Prostate gland (tissue), 2 donors: ENCODE measurements at regions not wholly inside any gene's neighbourhood (a gene's known extent, or its start where the extent isn't known, plus 50 kb on each side); places are given as distances from the start of the nearest gene placed in this dataset.

Experiments
- POLR2A ChIP-seq: fragments of 450-650 bp; IDR thresholded peaks from one replicate; pipeline ENCODE4 v1.6.1; 2016; ENCODE audit warnings: antibody characterized with exemption, mild to moderate bottlenecking
- TF ChIP-seq, protein P1 (sequence below), 4 experiments: fragments of 200-600 bp in 2 of 4; fragments of 450-650 bp in 2 of 4; sonication (generic) in 2 of 4; IDR thresholded peaks; 1 replicate in 3 of 4; 2 replicates in 1 of 4; pipeline ENCODE4 v1.5.1; 2016 to 2019; ENCODE audit warnings: antibody characterized with exemption in 4 of 4, mild to moderate bottlenecking in 2 of 4, moderate library complexity in 2 of 4

DNA sequence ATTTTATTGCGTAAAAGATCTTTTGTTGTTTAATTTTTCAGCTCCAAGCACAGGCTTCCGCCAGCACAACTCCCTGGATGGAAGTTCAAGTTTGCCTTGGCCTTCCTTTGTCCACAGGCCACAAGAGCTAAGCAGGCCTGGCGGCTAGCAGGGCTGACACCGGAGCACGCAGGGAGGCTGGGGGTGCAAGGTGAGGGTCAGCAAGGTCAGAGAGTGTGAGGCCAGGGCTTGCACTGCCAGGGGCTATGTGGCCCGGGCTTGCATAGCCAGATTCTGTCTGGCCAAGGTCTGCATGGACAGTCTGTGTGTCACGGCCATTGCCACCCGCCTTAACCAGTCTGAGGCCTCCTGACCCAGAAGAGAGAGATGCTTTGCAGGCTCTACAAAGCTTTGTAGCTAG is 123.9 kb downstream of the BCOR start:
- TF ChIP-seq, protein P1, sequence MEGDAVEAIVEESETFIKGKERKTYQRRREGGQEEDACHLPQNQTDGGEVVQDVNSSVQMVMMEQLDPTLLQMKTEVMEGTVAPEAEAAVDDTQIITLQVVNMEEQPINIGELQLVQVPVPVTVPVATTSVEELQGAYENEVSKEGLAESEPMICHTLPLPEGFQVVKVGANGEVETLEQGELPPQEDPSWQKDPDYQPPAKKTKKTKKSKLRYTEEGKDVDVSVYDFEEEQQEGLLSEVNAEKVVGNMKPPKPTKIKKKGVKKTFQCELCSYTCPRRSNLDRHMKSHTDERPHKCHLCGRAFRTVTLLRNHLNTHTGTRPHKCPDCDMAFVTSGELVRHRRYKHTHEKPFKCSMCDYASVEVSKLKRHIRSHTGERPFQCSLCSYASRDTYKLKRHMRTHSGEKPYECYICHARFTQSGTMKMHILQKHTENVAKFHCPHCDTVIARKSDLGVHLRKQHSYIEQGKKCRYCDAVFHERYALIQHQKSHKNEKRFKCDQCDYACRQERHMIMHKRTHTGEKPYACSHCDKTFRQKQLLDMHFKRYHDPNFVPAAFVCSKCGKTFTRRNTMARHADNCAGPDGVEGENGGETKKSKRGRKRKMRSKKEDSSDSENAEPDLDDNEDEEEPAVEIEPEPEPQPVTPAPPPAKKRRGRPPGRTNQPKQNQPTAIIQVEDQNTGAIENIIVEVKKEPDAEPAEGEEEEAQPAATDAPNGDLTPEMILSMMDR (IDR thresholded peaks at IDR 0.05) = no peak
- no peak for TF ChIP-seq POLR2A
